IPS-18c (cell line): ENCODE measurements at regions not wholly inside any gene's neighbourhood (a gene's known extent, or its start where the extent isn't known, plus 50 kb on each side); places are given as distances from the start of the nearest gene placed in this dataset.

Experiments used
- H3K4me3 ChIP-seq: 2 replicates; pipeline ENCODE4 v1.7.0; 2013; ENCODE audit warnings: low read depth, mild to moderate bottlenecking, low read length, moderate library complexity; ENCODE audit not compliant: insufficient read depth
- H3K9me3 ChIP-seq: one replicate; pipeline ENCODE4 v1.6.1; 2013; ENCODE audit warnings: mild to moderate bottlenecking, low read length, moderate library complexity; ENCODE audit not compliant: control insufficient read depth, insufficient read depth

DNA sequence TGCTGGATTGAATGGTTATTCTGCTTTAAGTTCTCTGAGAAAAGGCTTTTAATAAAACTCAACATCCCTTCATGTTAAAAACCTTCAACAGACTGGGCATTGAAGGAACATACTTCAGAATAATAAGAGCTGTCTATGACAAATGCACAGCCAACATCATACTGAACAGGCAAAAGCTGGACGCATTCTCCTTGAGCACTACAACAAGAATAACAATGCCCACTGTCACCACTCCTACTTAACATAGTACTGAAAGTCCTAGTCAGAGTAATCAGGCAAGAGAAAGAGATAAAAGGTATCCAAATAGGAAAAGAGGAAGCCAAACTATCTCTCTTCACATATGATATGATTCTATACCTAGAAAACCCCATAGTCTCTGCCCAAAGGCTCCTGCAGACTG is 641.4 kb downstream of the IRS1 start:
- no peak overlapping the region for H3K4me3 ChIP-seq
- H3K9me3 ChIP-seq = no peaks in the 10 kb centered on the region

DNA sequence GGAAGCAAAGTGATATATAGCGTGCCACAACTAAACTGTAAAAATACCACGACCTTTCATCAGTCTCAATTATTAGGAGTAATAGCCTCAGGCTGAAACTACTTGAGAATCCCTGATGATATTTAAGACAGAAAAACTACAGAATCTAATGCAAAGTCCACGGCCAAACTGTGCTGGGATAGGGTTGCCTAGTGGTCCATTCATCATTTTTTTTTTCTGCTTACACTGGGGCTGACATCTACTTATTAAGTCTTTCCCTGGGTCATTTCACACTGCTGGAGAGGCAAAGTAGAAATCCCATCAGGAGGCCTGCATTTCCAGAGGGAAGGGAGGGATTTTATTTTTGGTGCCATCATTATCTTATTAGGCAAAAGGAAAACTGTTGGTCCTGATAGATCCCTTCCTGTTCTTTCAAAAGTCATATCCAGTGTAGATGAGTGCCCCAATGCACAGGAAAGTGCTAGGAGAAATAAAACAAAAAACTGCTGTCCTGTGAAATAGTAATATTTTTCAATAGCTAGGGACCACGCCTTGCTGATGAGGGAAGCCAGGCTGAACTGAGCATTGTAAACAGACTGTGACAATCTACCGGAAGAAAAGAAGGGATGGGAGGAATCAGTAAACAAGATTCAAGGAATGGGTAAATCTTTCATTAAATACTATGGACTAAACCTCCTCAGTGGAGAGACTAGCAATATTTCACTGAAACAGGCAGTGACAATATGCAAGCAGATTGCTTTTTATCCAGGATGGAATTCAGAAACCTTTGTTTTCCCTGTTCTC is 644.3 kb downstream of the IRS1 start:
- Histone ChIP-seq H3K9me3 (no peaks in the 10 kb centered on the region), H3K4me3 (no peak overlapping the region)

DNA sequence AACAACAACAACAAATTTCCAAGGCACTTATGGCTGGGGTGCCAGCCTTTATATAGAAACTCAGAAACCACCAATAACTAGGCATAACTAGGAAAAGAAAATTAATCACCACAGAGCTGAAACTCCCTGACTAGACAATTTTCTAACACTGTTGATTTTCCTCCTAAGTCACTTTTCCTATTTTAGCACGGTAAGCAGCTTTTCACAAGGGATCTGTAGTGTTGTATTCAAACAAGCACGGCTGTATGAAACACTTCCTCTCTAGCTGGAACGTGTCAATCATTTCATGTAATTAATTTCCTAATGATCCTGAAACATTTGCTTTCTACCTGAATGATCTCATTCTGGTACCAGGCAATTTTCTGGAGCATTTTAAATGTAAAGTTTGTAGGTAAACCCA is 645.0 kb downstream of the IRS1 start:
- no peaks in the 10 kb centered on the region for H3K9me3 ChIP-seq
- H3K4me3 ChIP-seq = no peak overlapping the region

DNA sequence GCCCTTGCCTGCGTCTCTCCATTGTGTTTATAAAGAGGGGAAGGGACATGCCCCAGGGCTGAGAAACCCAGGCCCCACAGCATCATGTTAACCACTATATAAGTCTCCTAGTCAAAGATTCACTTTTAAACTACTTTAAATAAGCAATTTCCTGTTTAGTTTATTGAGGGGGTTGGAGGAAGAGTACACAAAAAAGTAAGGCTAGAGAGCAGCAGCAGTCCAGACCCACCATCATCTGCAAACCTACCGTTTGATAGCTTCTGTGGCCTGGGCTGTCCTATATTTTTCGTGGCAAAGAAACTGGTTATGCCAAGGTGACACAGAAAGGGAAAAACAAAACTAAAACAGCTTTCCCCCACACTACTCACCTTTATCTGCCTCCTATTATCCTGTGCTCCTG is 646.1 kb downstream of the IRS1 start:
- H3K9me3 ChIP-seq = no peaks in the 10 kb centered on the region
- no peak overlapping the region for H3K4me3 ChIP-seq

DNA sequence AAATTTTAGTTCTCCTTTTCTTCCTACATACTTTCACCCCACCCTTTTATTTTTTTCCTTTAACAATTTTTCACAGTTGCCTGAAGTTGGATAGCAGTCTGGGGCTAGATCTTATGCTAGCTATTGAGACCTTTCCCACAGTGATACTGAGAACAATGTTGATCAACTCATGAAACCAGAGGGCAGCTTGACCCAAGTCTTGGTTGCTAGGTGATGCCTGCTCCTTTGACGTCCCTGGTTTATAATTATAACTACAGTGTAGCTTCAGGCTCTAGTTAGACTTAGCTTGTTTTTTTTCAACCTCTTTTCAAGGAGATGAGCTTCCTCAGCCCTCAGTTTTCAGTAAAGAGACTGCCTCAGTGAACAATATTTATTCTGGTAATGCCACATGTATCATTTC is 648.5 kb downstream of the IRS1 start:
- H3K9me3 ChIP-seq = no peaks in the 10 kb centered on the region
- no peak overlapping the region for H3K4me3 ChIP-seq

DNA sequence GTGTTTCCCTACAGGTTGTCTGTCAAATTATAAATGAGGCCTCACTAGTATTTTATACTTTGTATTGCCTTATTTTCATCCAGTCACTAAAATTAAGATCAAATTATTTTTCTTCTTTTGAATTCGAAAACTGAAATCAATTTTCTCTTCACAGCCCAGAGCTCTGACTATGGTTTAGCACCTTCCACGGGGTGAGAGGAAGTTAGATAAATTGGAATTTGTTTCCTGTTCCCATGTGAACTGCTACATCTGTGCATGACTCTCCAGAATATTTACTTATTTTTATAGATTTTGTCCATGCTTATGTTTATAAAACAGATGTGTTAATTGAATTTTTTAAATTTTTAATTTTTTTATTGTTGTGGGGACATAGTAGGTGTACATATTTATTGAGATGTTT is 656.5 kb downstream of the IRS1 start:
- Histone ChIP-seq H3K9me3 (peaks cover 2% of the 10 kb centered on the region), H3K4me3 (no peak overlapping the region)

DNA sequence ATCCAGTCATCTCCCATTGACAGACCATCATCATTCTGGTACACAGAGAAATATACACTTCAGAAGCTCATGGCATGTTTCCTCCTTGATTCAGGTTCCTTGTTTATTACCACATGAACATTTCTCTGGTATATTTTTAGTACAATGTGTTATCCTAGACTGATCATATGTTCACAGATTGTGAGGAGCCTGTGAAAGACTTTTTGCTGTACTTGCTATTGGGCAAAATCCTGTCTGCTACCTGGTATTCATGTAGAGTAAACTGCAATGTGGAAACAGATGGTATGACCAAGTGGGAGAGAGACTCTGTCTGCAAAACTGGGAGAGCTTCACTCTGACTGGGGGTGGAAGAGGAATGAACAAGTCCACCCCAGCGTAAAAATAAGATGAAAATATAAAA is 657.2 kb downstream of the IRS1 start:
- peaks cover 2% of the 10 kb centered on the region for H3K9me3 ChIP-seq
- no peak overlapping the region for H3K4me3 ChIP-seq

DNA sequence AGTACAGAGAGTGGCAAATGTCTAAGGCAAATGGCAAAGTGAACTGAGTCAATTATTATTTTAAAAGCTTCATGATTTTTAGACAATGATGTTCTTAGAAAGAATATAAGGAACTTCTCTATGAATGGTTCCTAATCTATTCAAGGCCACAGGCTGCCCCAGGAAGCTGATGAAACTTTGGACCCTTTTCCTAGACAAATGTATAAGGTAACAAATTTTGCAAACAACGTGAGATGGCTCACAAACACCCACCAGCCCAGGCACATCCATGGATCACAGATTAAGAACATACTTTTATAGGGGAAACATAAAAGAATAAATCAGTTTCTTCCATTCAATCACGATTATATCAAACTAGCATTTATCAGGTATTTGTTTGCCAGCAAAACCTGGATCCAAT is 659.0 kb downstream of the IRS1 start:
- Histone ChIP-seq H3K4me3 (no peak overlapping the region), H3K9me3 (no peaks in the 10 kb centered on the region)

DNA sequence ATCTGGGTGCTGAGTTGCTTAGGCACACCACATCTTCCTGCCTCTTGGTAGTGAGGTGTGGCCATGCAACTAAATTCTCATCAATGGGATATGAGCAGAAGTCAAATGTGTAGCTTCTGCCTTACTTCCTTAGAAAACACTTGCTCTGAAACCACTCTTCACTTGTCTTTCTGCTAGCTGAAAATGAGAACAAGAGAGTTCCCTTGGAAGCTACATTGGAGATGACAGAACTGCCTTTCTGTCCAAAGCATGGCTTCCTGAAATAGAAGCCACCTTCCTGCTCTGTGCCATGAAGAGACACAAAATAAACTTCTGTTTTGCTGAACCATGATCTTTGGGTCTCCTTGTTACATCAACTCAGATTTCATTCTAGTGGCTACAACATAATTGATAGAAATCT is 659.9 kb downstream of the IRS1 start:
- H3K9me3 ChIP-seq = no peaks in the 10 kb centered on the region

DNA sequence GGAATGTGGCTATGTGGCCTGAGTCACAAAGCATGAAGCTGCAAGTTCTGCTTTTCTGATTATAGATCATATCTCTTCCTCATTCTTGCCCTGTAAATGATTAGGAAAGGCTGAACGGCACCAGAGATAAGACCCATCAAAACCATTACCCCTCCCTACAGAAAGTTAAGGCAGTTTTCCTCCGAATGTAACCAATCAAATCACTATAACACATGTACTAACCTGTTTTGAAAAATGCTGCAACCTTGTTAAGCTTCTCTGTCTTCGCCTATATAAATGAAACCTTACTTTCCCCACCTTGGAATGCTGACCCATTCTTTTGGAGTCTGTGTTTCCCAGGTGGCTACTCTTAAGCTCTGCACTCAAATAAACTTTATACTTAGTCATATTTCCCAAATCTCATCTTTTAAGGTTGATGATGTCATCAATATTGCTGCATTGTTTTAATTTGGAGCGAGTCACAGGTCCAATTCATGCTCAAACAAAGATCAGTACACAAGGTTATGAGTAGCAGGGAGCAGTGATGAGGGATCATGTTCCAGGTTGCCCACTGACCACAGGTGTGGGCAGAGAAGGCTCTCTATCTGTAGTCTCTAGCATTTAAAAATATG is 662.3 kb downstream of the IRS1 start:
- H3K9me3 ChIP-seq = no peaks in the 10 kb centered on the region
- no peak overlapping the region for H3K4me3 ChIP-seq

More for the DNA sequence above, 659.9 kb downstream of the IRS1 start:
- H3K4me3 ChIP-seq = no peak overlapping the region

DNA sequence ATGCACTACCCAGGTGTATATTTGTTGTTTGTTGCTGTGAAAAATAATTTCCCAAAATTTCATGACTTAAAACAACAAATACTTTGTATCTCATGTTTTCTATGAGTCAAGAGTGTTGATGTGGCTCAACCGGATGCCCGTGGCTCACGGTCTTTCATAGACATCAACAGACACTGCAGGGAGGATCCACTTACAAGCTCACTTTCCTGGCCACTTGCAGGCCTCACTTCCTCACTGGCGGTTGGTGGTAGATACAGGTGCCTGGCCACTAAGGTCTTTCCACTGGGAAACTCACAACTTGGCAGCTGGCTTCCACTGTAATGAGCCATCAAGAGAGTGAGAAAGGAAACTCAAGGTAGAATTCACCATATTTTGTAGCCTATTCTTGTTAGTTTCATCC is 662.9 kb downstream of the IRS1 start:
- Histone ChIP-seq H3K9me3 (no peaks in the 10 kb centered on the region), H3K4me3 (no peak overlapping the region)

DNA sequence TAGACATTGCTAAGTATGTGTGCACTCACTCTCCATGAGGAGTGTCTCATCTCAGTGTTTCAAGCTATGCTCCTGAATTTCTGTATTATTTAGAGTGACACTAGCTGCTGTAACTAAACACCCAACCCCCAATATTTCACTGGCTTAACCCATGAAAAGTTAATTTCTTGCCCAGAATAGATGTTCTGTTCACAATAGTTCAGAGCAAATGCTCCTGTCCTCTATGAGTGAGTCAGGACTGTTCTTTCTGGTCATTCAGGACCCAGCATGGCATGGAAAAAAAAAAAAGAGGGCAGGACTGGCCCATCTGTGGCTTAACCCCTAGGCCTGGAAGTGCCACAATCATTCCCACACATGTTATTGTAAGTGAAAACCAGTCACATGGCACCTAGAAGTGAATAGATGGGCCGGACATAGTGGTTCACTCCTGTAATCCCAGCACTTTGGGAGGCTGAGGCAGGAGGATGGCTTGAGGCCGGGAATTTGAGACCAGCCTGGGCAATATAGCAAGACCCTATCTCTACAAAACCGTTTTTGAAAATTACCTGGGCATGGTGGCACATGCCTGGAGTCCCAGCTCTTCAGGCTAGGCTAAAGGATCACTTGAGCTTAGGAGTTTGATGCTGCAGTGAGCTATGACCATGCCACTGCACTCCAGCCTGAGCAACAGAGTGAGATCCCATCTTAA is 663.6 kb downstream of the IRS1 start:
- no peaks in the 10 kb centered on the region for H3K9me3 ChIP-seq
- H3K4me3 ChIP-seq = no peak overlapping the region

DNA sequence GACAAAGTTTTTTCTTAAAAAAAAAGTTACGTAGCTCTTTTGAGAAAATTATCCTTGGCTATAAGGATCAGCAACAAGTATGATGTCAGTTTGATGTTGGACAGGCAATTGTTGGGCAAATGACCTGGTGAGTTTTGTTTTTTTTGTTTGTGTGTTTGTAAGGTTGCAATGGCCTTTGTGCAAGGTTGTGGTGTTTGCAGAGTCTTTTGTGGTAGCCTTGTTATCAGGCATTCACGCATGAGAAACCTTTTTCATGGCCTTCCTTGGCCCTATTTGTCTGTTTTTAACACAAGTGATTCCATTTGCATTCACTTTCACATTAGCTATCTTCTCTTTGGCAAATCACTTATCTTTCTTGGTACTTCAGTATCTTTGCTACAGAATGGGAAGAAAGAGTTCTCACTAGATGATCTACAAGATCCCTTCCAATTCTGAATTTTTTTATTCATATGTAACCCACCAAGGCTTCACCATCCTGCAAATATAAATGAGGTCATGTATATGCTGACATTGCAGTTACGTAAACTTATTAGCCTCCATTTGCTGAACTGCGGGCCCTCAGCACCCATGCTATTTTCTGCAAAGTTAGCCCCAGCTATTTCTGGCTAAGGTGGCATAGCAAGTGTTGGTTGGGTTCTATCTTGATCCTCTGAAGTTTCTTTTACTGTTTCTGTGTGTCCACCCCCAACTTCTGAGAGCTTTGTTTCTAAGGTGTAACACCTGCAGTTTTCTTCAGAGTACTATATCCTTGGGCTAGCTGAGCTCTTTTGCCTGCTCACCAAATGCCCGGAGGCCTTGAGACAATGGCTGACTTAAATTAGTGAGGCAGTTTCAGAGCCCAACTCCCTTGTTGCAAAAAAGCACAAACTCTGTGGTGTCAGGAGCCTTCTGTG is 667.1 kb downstream of the IRS1 start:
- no peak overlapping the region for H3K4me3 ChIP-seq
- peaks cover 2% of the 10 kb centered on the region for H3K9me3 ChIP-seq

DNA sequence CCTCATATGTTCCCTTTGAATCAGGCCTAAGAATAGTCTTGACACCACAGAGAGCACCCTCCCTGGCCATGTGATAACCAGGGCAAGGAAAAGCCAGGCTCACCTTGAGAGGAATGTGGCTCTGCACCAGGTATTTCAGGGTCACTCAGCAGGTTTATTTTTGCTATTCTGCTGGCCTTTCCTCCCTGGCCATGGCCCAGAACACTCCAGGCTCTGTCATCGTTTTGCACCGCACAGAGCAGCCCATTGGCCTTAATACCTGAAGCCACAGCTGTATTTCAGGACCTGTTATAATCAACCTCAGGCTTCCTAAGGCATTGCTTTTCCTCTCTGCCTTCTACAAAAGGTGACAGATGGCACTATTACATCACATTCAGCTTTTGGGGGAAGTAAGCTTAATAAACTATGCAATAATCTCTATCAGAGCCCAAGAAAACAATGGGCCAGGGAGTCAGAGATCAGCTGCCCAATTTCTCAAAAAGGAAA is 668.3 kb downstream of the IRS1 start:
- peaks cover 2% of the 10 kb centered on the region for H3K9me3 ChIP-seq

DNA sequence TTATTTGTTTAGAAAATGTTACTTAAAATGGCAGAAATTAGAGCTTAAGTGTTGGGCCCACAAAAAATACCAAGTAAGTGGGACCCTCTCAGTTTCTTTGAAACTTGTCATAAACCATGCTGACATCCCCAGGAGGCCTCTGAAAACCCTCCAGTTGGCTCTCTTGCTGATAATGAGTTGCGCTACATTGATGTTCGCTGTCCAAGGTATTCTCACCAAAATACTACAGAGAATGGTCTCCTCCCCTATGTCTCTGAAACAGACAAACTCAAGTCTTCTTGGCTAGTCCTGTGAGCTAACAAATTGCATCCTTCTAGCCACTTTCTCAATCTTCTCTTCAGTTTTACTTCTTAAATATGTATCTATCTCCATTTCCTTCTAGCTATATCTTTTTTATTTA is 669.4 kb downstream of the IRS1 start:
- Histone ChIP-seq H3K9me3 (peaks cover 2% of the 10 kb centered on the region), H3K4me3 (no peak overlapping the region)

More for the DNA sequence above, 668.3 kb downstream of the IRS1 start:
- H3K4me3 ChIP-seq = no peak overlapping the region

DNA sequence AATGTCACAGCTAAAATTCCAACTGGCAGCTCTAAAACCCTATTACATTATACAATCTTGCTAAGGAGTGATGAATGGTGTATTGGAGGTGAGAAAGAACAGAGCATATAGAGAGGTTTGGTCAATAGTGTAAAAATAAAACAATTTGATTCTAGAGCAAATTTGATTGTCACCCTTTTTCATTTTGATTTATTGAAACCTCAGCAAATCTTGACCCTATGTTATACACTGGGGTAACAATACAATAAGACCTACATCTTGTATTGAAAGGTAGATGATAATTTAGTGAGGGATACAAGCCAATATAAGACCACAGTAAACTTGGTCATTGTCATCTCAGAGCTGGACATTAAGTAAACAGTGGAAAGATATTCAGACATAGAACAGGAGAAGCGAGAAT is 671.9 kb downstream of the IRS1 start:
- Histone ChIP-seq H3K4me3 (no peak overlapping the region), H3K9me3 (peaks cover 2% of the 10 kb centered on the region)

DNA sequence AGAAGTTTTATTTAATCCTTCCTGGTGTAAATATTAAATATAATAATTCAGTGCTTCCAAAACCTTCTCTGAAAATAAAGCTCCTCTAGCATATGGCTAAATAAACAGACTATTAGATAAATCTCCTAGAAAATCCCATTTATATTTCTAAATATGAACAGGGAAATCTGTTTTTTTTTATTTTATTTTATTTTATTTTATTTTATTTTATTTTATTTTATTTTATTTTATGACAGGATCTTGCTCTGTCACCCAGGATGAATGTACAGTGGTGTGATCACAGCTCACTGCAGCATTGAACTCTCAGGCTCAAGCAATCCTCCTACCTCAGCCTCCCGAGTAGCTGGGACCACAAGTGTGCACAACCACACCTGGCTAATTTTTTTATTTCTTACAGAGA is 673.5 kb downstream of the IRS1 start:
- Histone ChIP-seq H3K9me3 (peaks cover 2% of the 10 kb centered on the region), H3K4me3 (no peak overlapping the region)
